Pons (tissue), 1 donor: ENCODE measurements at regions not wholly inside any gene's neighbourhood (a gene's known extent, or its start where the extent isn't known, plus 50 kb on each side); places are given as distances from the start of the nearest gene placed in this dataset.

ENCODE experiments used
- DNase-seq: peaks from one replicate; pipeline ENCODE4 v3.0.0-alpha.2; 2016; ENCODE audit warnings: low spot score

DNA sequence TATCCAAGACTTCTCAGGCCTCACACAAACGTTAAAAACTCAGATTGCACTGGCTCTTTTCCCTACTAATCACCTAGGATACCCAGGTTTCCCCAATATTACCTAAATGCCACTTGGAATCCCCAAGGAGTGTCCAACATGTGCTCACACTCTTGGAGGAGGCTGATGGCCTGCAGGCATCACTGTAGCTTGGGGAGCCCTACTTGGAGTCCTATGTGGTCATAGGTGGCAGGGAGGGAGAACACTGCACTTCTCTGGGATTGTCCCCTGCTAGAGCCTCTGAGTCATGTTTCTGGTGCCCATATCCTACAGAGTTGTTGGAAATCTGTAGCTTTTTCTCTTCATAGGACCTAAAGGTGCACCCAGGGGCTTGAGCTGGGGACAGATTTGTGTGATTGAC, 433.7 kb downstream of the ARHGEF28 start:
- no peak for DNase-seq

DNA sequence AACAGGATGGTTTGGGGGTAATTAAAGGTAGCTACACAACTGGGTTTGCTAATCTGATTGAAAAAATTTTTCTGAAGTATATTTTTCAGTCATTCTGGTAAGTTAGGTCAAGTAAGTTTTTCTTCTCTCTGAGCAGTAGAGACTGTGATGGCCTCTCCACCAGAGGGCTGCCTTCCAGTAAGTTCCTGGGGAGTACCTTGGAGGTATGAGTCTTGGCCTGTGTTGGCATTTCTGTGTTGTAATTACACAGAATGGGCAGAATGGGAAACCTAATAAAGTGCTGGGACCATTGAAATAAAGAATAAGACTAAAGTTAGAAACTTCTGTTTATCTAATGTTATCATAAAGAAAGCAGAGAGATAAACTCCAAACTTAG, 430.8 kb downstream of the ARHGEF28 start:
- no peak for DNase-seq

DNA sequence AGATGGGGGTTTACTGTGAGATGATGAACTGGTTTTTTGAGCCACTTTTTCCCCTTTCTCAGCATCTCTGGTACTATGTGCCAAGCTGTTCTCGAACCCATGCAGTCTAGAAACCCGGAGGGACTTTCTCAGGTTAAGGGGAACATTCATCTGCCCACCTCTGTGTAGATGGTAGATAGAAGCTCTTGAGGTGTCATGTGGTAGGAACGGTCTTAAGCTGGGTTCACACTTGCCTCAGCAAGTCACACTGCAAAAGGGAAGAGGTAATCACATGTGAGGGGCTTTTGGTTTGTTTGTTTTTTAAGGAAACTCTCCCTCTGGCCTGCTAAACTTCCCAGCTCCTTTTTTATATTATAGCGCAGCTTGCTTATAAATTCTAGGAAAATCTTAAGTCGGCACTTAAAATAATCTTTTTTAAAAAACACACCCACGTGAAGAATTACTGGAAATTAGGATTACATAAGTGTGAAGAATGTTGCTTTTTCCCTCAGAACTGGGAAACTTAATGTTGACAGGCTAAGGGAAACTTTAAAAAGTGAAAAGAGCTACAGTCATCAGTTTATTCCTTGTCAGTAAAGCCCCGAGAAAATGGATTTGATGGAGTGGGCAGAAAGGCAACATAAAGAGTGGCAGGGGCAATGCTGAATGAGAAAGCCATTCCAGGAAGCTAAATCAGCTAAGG, 430.3 kb downstream of the ARHGEF28 start:
- DNase-seq: no peak

DNA sequence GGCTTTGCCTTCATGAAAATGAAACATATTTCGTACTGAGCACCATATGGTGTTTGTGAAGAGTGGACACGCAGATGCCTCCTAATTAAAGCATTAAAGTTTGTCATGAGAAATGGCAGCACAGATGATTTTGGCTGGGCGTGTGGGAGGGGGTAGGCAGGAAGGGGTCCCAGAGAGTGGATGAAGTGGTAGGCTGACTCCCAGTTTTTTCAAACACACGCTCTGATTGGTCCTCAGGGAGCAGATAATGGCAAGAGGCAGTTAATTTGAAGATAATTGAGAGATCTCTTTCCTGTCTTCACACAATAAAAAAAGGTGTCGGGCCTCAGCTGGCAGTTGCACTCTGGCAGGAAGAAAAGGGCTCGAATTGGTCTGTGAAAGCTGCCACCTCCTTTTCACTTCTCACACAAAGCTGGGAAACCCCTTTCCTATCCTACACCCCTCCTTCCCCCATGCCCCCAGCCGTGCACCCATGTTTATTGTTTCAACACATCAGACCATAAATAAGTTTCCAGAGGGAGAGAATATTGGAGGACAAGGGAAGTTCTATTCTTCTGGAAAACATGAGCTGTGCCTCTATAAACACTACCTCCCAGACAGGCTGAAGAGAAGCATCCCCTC, 429.6 kb downstream of the ARHGEF28 start:
- no peak for DNase-seq

DNA sequence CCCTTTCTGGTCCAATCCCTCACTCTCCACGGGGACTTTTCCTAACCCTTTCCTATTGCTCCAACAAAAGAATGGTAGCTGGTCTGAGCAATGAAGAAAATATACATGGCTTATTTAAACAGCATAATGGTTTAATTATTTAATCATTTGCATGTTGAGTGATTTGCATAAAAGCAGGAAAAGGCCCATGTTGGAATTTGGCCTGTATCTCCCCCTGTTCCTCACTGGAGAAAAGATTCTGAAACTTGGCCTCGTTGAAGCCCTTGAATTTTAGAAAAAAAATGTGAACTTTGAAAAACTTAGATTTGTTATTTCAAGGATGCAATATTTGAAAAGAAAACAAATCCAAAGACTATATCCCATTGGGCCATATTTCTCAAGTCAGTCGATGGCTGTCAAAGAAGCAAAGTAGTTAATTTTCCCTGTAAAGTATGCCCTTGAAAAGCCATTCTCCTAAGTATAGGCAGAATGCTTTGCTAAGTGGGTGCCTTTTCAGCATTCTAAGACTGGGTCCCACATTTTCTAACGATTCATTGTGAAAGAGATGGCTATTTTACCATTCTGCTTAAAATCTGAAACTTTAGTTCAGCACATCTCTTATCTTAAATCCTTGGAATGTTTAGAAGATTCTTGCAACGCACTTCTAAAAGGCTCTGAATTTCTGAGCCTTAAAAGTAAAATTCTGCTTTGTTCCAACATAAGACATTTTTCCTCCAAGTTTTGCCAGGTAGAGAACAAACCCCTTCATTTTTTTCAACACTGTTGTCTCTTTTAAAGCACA, 428.8 kb downstream of the ARHGEF28 start:
- DNase-seq: no peak

DNA sequence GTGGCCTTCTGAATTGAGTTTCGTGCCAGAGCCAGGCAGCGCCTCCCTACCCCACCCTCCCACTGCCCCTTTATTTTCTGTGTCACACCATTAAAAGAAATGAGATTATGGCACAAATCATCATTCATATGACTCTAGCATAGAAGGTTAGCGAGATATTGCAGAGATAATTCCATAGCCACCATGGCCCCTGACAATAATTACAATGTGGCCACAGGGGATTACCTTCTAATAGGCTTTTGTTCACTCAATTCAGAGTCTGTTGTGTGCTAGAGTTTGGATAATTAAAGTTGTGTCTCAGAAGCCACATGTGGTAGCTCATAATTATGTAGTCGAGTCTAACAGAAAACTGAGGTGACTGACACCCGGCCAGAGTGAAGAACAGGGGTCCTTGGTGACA, 428.1 kb downstream of the ARHGEF28 start:
- no peak for DNase-seq

DNA sequence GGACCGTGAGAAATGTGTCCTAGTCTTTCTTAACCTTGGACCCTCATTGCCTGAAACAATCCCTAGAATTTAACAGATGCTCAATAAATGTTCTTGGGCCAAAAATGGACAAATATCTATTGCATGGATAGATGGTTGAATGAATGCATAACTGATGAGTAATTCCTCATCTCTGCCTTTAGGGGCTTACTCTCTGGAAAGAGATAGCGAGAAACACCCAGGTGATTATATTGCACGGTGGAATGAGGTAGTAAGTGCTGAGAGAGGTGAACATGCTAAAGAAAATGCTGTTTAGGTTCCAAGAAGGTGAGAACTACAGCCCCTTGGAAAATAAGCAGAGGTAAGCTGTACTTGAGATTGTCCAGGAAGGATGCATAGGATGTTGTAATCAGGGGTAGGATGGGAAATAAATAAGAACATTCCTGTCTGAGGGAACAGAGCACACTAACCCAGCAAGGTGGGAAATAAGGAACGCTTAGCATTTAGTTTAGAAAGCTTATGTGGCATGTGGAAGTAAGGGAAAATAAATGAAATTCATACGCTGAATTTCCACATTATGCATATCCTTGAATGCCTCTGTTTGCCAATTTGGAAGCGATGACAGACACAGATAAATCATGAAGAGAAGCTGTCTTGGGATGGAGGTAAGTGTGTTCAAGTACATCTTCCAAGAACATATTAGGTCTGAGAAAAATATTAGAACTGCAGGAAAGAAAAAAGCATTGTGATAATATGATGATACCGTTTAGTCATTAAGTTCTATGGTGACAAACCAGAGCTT, 426.6 kb downstream of the ARHGEF28 start:
- no peak for DNase-seq

DNA sequence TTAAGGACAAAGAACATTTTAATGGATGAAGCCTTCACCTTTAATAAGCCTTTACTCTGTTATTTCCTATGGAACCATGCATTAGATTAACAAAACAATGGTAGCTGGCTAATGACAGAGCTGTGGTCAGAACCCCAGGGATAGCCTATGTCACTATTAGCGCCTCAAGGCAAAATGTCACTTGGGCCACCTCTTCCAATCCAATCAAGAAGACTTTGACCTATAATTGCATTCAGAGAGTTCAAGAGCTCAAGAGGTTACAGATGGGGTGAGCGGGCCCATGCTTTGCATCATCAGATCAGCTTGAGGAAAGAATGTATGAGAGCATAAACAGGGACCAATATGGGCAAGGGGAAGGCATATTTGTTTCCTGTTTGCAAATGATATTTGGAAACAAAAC, 425.1 kb downstream of the ARHGEF28 start:
- no peak for DNase-seq

DNA sequence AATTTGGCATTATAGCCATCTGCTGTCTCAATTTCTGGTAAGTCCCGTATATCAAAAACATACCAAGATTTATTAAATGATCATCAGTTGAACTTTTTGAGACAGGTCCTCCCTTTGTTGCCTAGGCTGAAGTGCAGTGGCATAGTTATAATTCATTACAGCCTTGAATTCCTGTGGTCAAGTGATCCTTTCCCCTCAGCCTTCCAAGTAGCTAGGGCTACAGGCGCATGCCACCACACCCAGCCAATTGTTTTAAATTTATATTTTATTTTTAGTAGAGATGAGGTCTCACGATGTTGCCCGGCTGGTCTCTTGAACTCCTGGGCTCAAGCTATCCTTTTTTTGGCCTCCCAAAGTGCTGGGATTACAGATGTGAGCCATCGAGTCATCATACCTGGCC, 418.9 kb downstream of the ARHGEF28 start:
- no peak for DNase-seq

DNA sequence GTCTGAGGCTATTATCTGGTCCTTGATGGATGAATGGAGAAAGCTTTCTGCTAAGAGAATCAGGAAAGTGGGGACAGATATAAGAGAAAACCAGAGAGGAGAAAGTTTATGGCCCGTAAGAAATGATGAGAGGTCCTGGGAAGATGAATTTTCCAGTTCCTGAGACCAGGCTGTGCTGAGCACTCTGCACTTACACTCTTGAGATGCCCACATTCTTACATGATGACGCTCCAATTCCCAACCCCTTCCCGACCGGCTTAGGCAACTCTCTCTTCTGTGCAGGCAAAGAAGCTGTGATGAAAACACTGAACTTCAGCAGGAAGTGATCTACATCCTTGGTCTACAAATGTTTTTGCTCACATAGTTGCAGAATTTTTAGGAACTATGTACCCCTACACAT, 417.0 kb downstream of the ARHGEF28 start:
- DNase-seq: no peak

DNA sequence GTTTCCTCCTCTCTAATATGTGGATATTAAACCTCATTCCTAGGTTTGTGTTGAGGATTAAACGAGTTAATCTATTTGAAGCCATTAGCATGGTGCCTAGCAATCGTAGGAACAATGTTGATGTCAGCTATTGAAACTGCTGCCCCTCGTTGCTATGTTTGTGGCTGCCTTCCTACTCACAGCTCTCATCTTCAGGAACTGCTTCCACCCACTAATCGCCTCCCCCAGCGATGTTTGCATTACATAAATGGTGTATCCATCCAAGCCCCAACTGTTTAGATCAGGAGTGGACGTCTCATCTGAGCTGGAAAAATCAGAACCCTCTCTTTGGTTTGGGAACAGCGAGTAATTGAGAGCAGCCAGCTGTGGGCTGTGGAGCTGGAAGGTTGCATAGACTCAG, 416.6 kb downstream of the ARHGEF28 start:
- DNase-seq: no peak

DNA sequence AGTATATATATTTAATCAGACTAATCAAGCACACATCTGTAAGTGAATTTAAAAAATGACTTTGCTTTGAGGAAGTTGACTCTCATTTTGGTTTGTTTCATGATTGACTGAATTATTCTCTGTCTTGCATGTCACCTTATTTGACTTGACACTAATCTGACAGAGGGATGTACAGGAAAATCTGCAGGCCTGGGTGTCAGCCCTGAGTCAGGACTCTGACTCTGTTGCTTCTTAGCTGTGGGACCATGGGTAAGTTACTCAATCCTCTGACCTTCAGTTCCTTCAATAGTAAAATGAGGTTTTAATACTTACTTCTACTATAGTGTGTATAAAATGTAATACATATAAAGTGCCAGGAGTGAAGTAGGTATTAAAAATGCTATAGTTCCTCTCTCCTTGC, 415.9 kb downstream of the ARHGEF28 start:
- DNase-seq: no peak

DNA sequence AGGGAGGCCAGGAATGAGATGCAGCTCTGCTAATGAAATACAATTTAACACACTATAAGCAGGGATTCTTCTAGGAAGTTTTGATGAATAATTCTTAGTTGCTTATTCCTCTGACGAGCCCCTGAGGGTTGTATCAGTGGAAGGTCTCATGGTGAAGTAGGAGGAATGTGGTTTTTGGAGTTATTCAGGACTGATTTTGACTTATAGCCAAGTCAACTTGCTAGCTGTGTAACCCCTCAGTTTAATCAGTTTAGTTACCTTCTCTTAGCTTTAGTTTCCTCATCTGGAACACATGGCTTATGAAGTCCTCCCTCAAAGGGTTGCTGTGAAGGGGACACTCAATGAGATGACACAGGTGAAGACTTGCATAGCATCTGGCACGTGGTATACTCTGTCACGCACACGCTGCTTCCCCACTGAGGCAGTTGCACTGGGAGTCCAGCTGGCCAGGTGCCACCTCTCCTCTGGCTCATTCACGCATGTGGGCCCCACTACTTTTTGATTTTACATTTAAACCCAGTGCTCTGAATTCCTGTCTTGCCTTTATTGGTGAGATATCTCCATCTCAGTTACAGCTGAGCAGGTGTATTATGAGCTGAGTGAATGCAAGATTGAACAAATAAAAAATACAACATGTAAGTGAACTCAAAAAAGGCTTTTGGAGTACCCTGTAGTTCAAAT, 415.0 kb downstream of the ARHGEF28 start:
- no peak for DNase-seq

DNA sequence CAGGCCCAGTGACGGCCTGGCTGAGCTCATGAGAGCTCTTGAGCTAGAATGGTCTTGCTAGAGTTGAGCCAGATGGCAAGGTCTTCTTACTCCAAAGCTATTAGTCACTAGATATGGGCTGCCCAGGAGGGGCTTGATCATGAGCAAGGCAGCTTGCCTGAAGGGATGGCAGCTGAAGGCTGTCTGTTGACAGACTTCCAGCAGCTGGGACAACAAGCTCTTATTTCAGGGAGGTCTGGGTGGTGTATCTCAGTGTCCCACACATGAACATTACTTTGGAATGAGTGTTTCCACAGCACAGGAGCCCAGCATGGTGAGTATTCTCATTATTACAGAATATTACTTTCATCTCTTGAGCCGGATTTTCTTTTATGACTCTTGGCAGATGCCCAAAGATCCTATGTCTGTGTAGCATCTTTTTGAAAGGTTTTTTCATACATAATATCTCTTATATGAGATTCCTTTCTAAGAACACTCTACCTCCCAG, 414.1 kb downstream of the ARHGEF28 start:
- DNase-seq: no peak

DNA sequence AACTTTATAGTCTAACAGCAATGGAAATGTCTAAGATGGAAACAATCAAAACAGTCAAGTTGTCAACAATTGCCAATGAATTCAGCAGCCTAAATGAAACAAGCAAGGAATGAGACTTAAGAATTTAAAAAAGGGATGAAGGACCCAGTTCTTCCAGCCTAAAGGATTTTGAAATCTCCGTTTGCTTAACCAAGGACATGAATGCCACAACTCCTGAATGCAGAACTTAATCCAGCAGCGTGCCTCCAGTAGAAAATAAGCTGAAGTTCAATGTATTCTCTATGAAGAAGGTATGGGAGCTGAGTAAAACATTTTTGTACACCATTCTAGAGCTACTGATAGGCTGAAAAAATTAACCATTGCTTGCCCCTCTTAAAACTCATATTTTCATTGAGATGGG, 411.3 kb downstream of the ARHGEF28 start:
- DNase-seq: no peak

DNA sequence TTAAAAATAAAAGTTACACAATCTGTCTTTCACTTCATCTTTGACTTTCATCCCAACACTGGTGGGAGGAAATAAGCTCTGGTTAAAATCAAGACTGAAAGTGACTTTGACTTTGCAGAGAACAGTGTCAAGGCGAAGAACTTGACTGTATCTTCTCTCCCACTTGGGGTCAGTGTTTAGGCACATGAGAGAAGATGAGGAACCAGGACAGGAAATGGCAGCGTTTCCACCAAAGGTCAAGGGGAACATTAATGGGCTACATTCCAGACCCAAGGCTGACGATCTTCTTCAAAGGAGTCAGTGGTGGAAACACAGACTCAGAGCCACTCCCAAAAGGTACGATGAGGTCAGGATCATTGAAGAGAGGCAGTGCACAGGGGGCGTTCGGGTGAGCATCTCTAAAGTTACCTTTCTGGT, 409.5 kb downstream of the ARHGEF28 start:
- peak; percentile 77 for DNase-seq

DNA sequence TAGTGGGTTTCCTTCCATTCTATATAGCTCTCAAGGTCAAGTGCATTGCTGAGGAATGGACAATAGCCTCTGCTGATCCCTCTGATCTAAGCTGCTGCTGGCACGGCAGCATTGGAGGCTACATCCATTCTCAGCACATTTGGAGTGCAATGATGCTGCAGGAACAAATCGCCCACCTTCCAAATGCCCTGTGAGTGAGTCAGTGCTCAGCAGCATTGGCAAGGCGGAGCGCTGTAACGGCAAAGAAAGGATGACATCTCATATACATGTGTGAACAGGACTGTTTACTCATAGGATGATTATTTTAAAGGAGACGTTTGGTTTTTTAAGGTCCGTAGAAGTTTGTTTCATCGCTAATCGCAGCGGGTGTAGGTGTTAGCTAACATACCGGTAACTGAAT, 408.7 kb downstream of the ARHGEF28 start:
- no peak for DNase-seq

DNA sequence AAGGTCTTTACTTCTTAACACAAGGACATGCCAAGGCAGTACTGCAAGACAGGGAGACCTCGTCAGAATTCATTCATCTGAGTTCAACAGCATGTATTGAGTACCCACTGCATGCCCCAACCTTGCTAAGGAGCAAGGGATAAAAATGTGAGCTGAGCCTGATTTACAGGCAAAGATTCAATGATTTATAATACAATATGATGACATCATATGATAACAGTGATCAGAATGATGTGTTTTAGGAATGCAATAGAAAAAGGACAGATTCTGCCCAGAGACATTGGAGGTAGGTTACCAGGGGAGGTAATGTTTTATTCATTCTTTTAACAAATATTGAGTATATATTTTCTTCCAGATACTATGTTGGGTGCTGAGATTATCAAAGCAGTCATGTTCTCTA, 406.6 kb downstream of the ARHGEF28 start:
- DNase-seq: no peak

DNA sequence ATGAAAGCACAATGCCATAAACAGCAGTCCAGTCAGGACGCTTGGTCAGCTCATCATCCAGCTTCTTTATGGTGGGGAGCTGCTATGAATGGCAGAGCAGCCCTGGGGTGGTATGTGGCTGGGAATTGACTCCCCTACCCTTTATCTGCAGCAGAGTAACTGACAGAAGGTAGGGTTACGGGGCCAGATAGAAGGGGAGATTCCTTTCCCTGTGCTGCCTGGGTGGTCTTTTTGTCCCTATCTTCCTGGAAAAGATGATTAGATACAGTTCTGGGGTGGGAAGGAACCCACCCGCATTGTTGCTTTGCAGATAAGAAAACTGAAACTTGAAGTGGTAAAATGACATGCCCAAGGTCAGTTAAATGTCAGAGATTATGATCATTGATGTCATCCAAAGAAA, 405.5 kb downstream of the ARHGEF28 start:
- no peak for DNase-seq

DNA sequence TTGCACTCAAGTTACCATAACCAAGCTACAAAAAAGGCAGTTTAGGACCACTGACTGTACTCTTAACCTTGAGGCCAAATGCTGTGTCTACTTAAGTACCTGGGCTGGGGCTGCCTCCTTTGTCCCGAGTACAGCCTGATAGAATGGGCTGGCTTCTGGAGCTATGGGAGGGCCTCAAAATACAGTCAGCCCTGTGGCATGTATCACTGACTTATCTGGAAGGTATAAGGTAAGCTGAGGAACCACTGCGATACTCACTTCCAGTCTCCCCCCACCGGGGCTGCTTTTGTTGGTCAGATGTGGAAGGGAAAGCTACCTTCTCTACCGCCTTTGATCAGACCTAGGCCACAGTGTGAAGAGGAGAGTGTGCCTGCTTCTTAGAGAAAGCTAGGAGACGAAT, 404.8 kb downstream of the ARHGEF28 start:
- no peak for DNase-seq

DNA sequence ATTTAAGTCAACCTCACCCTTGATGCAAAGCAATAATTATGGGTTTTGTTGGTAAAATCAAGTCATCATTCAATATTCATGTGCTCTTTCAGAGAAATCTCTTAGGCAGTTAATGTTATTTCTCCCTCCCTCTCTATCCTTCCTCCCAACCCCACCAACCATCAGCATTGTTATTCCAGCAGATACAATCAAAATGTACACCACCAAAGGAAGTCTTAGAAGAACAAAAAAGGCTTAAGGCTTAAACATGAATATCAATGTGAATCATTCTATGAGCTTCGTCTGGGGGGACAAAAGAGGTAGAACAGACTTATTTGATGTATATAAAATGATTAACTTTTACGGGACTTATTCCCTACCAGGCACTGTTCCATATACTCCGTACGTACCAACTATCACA, 404.4 kb downstream of the ARHGEF28 start:
- no peak for DNase-seq

DNA sequence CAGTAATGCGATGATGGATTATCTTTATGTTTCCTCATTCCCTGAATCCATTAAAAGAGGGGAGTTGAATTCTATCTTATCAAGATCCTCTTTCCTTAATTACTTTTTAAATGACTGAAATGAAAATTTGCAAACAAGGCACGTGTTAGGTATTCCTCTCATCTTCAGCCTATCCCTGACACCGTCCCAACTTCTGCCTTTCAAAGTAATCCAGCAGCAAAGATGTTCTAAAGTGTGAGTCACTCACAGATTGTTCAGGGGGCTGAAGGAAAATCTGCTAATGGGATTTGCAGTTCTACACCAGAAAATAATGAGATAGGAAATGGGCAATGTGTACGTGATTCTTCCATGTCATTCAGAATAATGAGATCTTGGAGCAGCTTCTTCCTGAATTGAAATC, 403.0 kb downstream of the ARHGEF28 start:
- DNase-seq: no peak
